ENCODE measurements at regions not wholly inside any gene's neighbourhood (a gene's known extent, or its start where the extent isn't known, plus 50 kb on each side); places are given as distances from the start of the nearest gene placed in this dataset.

- no peak overlapping the region for H3K4me3 ChIP-seq
- 38 to 83% (median 73%) methylated on average over 3 of the region's 3 CpGs for WGBS, 5 donors
- intact Hi-C loops (cut with DNase I; ENCODE audit: low total_unique reads), result no loop called here
- H3K36me3 ChIP-seq, result no peaks in the 10 kb centered on the region
- no peaks in the 10 kb centered on the region for H3K4me1 ChIP-seq
- DNase-seq, result no peak
- no peak overlapping the region for H3K27ac ChIP-seq
- TF ChIP-seq, protein P1, sequence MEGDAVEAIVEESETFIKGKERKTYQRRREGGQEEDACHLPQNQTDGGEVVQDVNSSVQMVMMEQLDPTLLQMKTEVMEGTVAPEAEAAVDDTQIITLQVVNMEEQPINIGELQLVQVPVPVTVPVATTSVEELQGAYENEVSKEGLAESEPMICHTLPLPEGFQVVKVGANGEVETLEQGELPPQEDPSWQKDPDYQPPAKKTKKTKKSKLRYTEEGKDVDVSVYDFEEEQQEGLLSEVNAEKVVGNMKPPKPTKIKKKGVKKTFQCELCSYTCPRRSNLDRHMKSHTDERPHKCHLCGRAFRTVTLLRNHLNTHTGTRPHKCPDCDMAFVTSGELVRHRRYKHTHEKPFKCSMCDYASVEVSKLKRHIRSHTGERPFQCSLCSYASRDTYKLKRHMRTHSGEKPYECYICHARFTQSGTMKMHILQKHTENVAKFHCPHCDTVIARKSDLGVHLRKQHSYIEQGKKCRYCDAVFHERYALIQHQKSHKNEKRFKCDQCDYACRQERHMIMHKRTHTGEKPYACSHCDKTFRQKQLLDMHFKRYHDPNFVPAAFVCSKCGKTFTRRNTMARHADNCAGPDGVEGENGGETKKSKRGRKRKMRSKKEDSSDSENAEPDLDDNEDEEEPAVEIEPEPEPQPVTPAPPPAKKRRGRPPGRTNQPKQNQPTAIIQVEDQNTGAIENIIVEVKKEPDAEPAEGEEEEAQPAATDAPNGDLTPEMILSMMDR (IDR thresholded peaks at IDR 0.05 in 8 of 11, conservative IDR thresholded peaks at IDR 0.05 in 3 of 11), result no peak
- TF ChIP-seq POLR2A (IDR thresholded peaks at IDR 0.05) (no peak), POLR2AphosphoS5 (IDR thresholded peaks at IDR 0.05) (no peak)
- no peaks in the 10 kb centered on the region for H3K9me3 ChIP-seq
- H3K27me3 ChIP-seq (replicated peaks in 1 of 7), result no peaks in the 10 kb centered on the region
Observed at GRCh38 chr1:55781944-55782482, 566.8 kb upstream of the USP24 start.

- no peak for DNase-seq
- intact Hi-C loops (cut with DNase I; ENCODE audit: low total_unique reads), result no loop called here
- WGBS, 5 donors, result 90 to 99% (median 98%) methylated on average over 3 of the region's 3 CpGs
- H3K4me1 ChIP-seq, result no peaks in the 10 kb centered on the region
- no peaks in the 10 kb centered on the region for H3K9me3 ChIP-seq
- H3K4me3 ChIP-seq, result no peak overlapping the region
- H3K27ac ChIP-seq, result no peak overlapping the region
- H3K27me3 ChIP-seq (replicated peaks in 1 of 7), result no peaks in the 10 kb centered on the region
- H3K36me3 ChIP-seq, result no peaks in the 10 kb centered on the region
- TF ChIP-seq POLR2A (IDR thresholded peaks at IDR 0.05) (no peak), POLR2AphosphoS5 (IDR thresholded peaks at IDR 0.05) (no peak)
- TF ChIP-seq, protein P1 (IDR thresholded peaks at IDR 0.05 in 8 of 11, conservative IDR thresholded peaks at IDR 0.05 in 3 of 11), result no peak
Observed at GRCh38 chr1:55781003-55781402, 565.8 kb upstream of the USP24 start.

GRCh38 chr1:55777545-55777944 is 562.4 kb upstream of the USP24 start:
- H3K36me3 ChIP-seq, result no peaks in the 10 kb centered on the region
- no peak for DNase-seq
- no peaks in the 10 kb centered on the region for H3K27me3 ChIP-seq (replicated peaks in 1 of 7)
- intact Hi-C loops (cut with DNase I; ENCODE audit: low total_unique reads), result no loop called here
- WGBS, 5 donors, result 82 to 95% (median 91%) methylated on average over 2 of the region's 2 CpGs
- no peak overlapping the region for H3K27ac ChIP-seq
- H3K9me3 ChIP-seq, result peaks cover 0 to 10% (median 0%) of the 10 kb centered on the region in 8 donors
- no peak for TF ChIP-seq POLR2A (IDR thresholded peaks at IDR 0.05)
- no peak for TF ChIP-seq POLR2AphosphoS5 (IDR thresholded peaks at IDR 0.05)
- TF ChIP-seq, protein P1 (IDR thresholded peaks at IDR 0.05 in 8 of 11, conservative IDR thresholded peaks at IDR 0.05 in 3 of 11), result no peak
- H3K4me1 ChIP-seq, result no peaks in the 10 kb centered on the region
- no peak overlapping the region for H3K4me3 ChIP-seq

DNA sequence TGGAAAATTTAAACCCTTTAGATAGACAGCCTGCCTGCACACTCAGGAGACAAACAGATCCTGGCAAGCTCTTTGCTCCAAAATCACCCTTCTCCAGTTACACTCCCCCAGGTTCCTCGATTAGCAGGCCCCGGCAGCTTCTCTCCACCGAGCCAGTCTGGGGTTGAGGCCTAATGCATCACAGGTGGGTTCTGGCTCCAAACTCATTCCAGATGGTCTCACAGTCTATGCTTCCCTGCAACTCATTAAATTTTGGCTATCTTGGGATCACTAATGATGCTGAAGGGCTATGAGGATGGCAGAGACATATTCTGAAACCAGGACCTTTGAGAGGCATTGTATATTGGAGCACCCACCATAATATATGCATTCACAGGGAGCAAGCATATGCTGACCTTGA is 559.8 kb upstream of the USP24 start:
- no peak for DNase-seq
- H3K9me3 ChIP-seq, result peaks cover 0 to 10% (median 0%) of the 10 kb centered on the region in 8 donors
- H3K27me3 ChIP-seq (replicated peaks in 1 of 7), result no peaks in the 10 kb centered on the region
- no peaks in the 10 kb centered on the region for H3K36me3 ChIP-seq
- intact Hi-C loops (cut with DNase I; ENCODE audit: low total_unique reads), result no loop called here
- WGBS, 5 donors, result 86 to 94% (median 88%) methylated on average over 3 of the region's 3 CpGs
- no peak overlapping the region for H3K27ac ChIP-seq
- H3K4me3 ChIP-seq, result no peak overlapping the region
- no peak for TF ChIP-seq POLR2A (IDR thresholded peaks at IDR 0.05)
- no peak for TF ChIP-seq POLR2AphosphoS5 (IDR thresholded peaks at IDR 0.05)
- TF ChIP-seq, protein P1 (IDR thresholded peaks at IDR 0.05 in 8 of 11, conservative IDR thresholded peaks at IDR 0.05 in 3 of 11), result no peak
- H3K4me1 ChIP-seq, result no peaks in the 10 kb centered on the region
